Progenitor cell of endocrine pancreas (in vitro differentiated cells): ENCODE measurements at regions not wholly inside any gene's neighbourhood (a gene's known extent, or its start where the extent isn't known, plus 50 kb on each side); places are given as distances from the start of the nearest gene placed in this dataset.

Source experiments
- DNase-seq: peaks from one replicate; pipeline ENCODE4 v3.0.0; 2021; ENCODE audit warnings: low spot score; ENCODE audit not compliant: unreplicated experiment
- H3K27ac Mint-ChIP-seq: 2 replicates; pipeline ENCODE4 v1.8.0; 2021; ENCODE audit warnings: mild to moderate bottlenecking, moderate library complexity, mixed read lengths
- H3K27me3 Mint-ChIP-seq: 2 replicates; pipeline ENCODE4 v1.8.0; 2021; ENCODE audit warnings: mixed read lengths
- H3K36me3 Mint-ChIP-seq: 2 replicates; pipeline ENCODE4 v1.8.0; 2022; ENCODE audit warnings: mixed read lengths; ENCODE audit not compliant: insufficient read depth
- H3K4me1 Mint-ChIP-seq: 2 replicates; pipeline ENCODE4 v1.8.0; 2021; ENCODE audit warnings: low read depth, mixed read lengths
- H3K4me3 Mint-ChIP-seq: 2 replicates; pipeline ENCODE4 v1.8.0; 2021; ENCODE audit warnings: low read depth, mild to moderate bottlenecking, moderate library complexity, mixed read lengths
- H3K9me3 Mint-ChIP-seq: 2 replicates; pipeline ENCODE4 v1.8.0; 2021; ENCODE audit warnings: low read depth, mixed read lengths
- TF ChIP-seq, protein P1 (sequence below): fragments of 200-600 bp; sonication (generic); IDR thresholded peaks from one replicate; pipeline ENCODE4 v1.5.0; 2021; ENCODE audit warnings: antibody characterized with exemption, mild to moderate bottlenecking; ENCODE audit not compliant: unreplicated experiment

GRCh38 chr21:28832715-28833061, 160.0 kb downstream of the LTN1 start:
- H3K4me3 Mint-ChIP-seq, result no peak overlapping the region
- H3K36me3 Mint-ChIP-seq, result no peaks in the 10 kb centered on the region
- H3K27ac Mint-ChIP-seq, result no peak overlapping the region
- no peaks in the 10 kb centered on the region for H3K27me3 Mint-ChIP-seq
- H3K9me3 Mint-ChIP-seq, result peaks cover 8% of the 10 kb centered on the region
- TF ChIP-seq, protein P1, sequence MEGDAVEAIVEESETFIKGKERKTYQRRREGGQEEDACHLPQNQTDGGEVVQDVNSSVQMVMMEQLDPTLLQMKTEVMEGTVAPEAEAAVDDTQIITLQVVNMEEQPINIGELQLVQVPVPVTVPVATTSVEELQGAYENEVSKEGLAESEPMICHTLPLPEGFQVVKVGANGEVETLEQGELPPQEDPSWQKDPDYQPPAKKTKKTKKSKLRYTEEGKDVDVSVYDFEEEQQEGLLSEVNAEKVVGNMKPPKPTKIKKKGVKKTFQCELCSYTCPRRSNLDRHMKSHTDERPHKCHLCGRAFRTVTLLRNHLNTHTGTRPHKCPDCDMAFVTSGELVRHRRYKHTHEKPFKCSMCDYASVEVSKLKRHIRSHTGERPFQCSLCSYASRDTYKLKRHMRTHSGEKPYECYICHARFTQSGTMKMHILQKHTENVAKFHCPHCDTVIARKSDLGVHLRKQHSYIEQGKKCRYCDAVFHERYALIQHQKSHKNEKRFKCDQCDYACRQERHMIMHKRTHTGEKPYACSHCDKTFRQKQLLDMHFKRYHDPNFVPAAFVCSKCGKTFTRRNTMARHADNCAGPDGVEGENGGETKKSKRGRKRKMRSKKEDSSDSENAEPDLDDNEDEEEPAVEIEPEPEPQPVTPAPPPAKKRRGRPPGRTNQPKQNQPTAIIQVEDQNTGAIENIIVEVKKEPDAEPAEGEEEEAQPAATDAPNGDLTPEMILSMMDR, result no peak
- H3K4me1 Mint-ChIP-seq, result peaks cover 2% of the 10 kb centered on the region
- DNase-seq, result no peak

DNA sequence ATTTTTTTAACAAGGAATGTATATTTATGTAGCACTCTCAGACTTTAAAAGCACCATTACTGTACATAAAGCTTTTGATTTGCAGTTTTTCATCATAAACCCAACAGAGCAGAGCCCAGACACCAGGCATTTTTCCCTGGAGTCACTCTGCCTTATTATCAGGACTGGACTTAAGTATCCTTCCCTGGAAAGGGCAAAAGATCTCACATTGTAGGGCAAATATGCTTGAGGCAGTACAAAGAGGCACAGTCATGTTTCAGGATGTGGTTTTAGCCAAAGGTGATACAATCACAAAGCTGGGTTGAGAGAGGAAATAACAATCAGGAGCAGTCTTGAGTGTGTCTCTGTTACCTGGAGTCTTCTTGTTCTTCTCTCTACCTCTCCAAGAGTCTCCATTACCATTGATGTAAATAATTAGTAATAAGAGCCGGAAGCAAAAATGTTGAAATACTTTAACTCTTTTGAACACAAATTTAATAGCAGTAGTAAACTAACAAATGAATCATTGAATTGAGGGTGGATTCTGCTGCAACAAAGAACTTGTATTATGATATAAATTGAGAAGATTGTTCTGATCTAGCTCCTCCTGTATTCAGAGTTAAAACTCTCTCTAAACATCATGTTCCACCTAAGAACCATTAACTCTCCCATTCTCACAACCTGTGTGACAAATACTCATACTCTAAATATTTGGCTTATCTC, 160.5 kb downstream of the LTN1 start:
- Mint-ChIP-seq H3K9me3 (peaks cover 8% of the 10 kb centered on the region), H3K27me3 (no peaks in the 10 kb centered on the region), H3K36me3 (no peaks in the 10 kb centered on the region), H3K4me1 (peaks cover 2% of the 10 kb centered on the region), H3K4me3 (no peak overlapping the region), H3K27ac (no peak overlapping the region)
- DNase-seq, result no peak
- TF ChIP-seq, protein P1, result no peak

- Mint-ChIP-seq H3K4me3 (no peak overlapping the region), H3K27ac (no peak overlapping the region), H3K27me3 (peaks cover 6% of the 10 kb centered on the region), H3K9me3 (peaks cover 3% of the 10 kb centered on the region), H3K4me1 (peaks cover 6% of the 10 kb centered on the region), H3K36me3 (no peaks in the 10 kb centered on the region)
- TF ChIP-seq, protein P1, result no peak
- DNase-seq, result no peak
These were observed 163.7 kb downstream of the LTN1 start for GRCh38 chr21:28828981-28829380.

- TF ChIP-seq, protein P1, result no peak
- no peaks in the 10 kb centered on the region for H3K36me3 Mint-ChIP-seq
- H3K4me3 Mint-ChIP-seq, result no peak overlapping the region
- H3K27ac Mint-ChIP-seq, result no peak overlapping the region
- peaks cover 6% of the 10 kb centered on the region for H3K27me3 Mint-ChIP-seq
- no peak for DNase-seq
- peaks cover 3% of the 10 kb centered on the region for H3K9me3 Mint-ChIP-seq
- peaks cover 9% of the 10 kb centered on the region for H3K4me1 Mint-ChIP-seq
These were observed 164.7 kb downstream of the LTN1 start for GRCh38 chr21:28828021-28828420.

- no peaks in the 10 kb centered on the region for H3K36me3 Mint-ChIP-seq
- no peak overlapping the region for H3K4me3 Mint-ChIP-seq
- peaks cover 6% of the 10 kb centered on the region for H3K27me3 Mint-ChIP-seq
- TF ChIP-seq, protein P1, result no peak
- no peak for DNase-seq
- peaks cover 3% of the 10 kb centered on the region for H3K9me3 Mint-ChIP-seq
- H3K27ac Mint-ChIP-seq, result no peak overlapping the region
- H3K4me1 Mint-ChIP-seq, result peaks cover 15% of the 10 kb centered on the region
These were observed 165.3 kb downstream of the LTN1 start for GRCh38 chr21:28827422-28827821.
